H1 (cell line): ENCODE measurements at regions not wholly inside any gene's neighbourhood (a gene's known extent, or its start where the extent isn't known, plus 50 kb on each side); places are given as distances from the start of the nearest gene placed in this dataset.

Experiments
- CTCF ChIA-PET: fragments of 300-600 bp; sonication (Branson Sonifier 250); formaldehyde crosslinking; loops from one replicate; lab custom pipeline; 2021; ENCODE audit not compliant: partially characterized antibody; lab: Charles Lee
- POLR2A ChIA-PET: fragments of 300-600 bp; sonication (Branson Sonifier 250); formaldehyde crosslinking; loops from one replicate; lab custom pipeline; 2021; ENCODE audit warnings: inconsistent platforms; ENCODE audit not compliant: partially characterized antibody; lab: Charles Lee
- DNase-seq, 2 experiments: peaks; one replicate each; pipeline versions ENCODE4 v3.0.0 to v3.0.0-alpha.2; 2010 to 2022; ENCODE audit warnings: low spot score in 2 of 2, low read depth in 1 of 2, mixed read lengths in 1 of 2
- FAIRE-seq: peaks from 2 replicates; lab custom pipeline; 2011; peaks lifted over from hg19 to GRCh38; lab: Jason Lieb, UNC
- H2AFZ ChIP-seq: 2 replicates; pipeline ENCODE4 v1.8.1; 2012; ENCODE audit warnings: low read length, inconsistent platforms
- H2AK5ac ChIP-seq: 2 replicates; pipeline ENCODE4 v1.6.1; 2013; ENCODE audit warnings: low read depth, low read length
- H2BK120ac ChIP-seq: replicated peaks from 2 replicates; pipeline ENCODE3; 2013; ENCODE audit warnings: low read depth, low read length, inconsistent platforms
- H2BK12ac ChIP-seq: 2 replicates; pipeline ENCODE4 v1.6.1; 2013; ENCODE audit warnings: low read depth, low read length
- H2BK15ac ChIP-seq: 2 replicates; pipeline ENCODE4 v1.6.1; 2013; ENCODE audit warnings: low read length
- H2BK20ac ChIP-seq: 2 replicates; pipeline ENCODE4 v1.6.1; 2013; ENCODE audit warnings: low read length
- H2BK5ac ChIP-seq: 2 replicates; pipeline ENCODE4 v1.6.1; 2013; ENCODE audit warnings: low read depth, low read length
- H3K14ac ChIP-seq: 2 replicates; pipeline ENCODE4 v1.6.1; 2013; ENCODE audit warnings: inconsistent platforms; ENCODE audit not compliant: insufficient read length
- H3K18ac ChIP-seq: 2 replicates; pipeline ENCODE4 v1.6.1; 2013; ENCODE audit warnings: low read length; ENCODE audit errors: extremely low read depth
- H3K23ac ChIP-seq: 2 replicates; pipeline ENCODE4 v1.6.1; 2013; ENCODE audit warnings: inconsistent platforms; ENCODE audit not compliant: insufficient read length
- H3K23me2 ChIP-seq: 2 replicates; pipeline ENCODE4 v1.6.1; 2013; ENCODE audit warnings: low read depth, low read length
- H3K27ac ChIP-seq: 2 replicates; pipeline ENCODE4 v1.6.1; 2011; ENCODE audit warnings: low read depth, low read length, inconsistent platforms
- H3K27me3 ChIP-seq, 4 experiments: replicated peaks in 1 of 4; 1 replicate in 1 of 4; 2 replicates in 3 of 4; pipeline versions ENCODE4 v1.6.1 to v1.8.1; 2011 to 2013; ENCODE audit warnings: low read length in 3 of 4, mild to moderate bottlenecking in 3 of 4, inconsistent platforms in 2 of 4, mixed read lengths in 2 of 4, moderate library complexity in 1 of 4; ENCODE audit not compliant: control insufficient read depth in 3 of 4, insufficient read depth in 3 of 4; ENCODE audit errors: extremely low read depth in 1 of 4
- H3K36me3 ChIP-seq, 4 experiments: 2 replicates each; pipeline versions ENCODE4 v1.6.1 to v1.8.1; 2011 to 2013; ENCODE audit warnings: mild to moderate bottlenecking in 4 of 4, low read length in 3 of 4, moderate library complexity in 2 of 4, control low read depth in 1 of 4, inconsistent platforms in 1 of 4; ENCODE audit not compliant: insufficient read depth in 4 of 4, control insufficient read depth in 2 of 4
- H3K4ac ChIP-seq: replicated peaks from 2 replicates; pipeline ENCODE3; 2013; ENCODE audit warnings: low read length, low read depth, mixed read lengths, inconsistent platforms; ENCODE audit not compliant: insufficient read length
- H3K4me1 ChIP-seq, 4 experiments: replicated peaks in 1 of 4; 1 replicate in 1 of 4; 2 replicates in 3 of 4; pipeline versions ENCODE4 v1.6.1 to v1.8.1; 2011 to 2013; ENCODE audit warnings: low read length in 3 of 4, inconsistent platforms in 2 of 4, mixed read lengths in 1 of 4; ENCODE audit not compliant: insufficient read depth in 4 of 4, control insufficient read depth in 3 of 4
- H3K4me2 ChIP-seq, 2 experiments: 2 replicates each; pipeline versions ENCODE4 v1.6.1 to v1.8.1; 2011 to 2013; ENCODE audit warnings: low read depth in 2 of 2, low read length in 2 of 2, control low read depth in 1 of 2, inconsistent platforms in 1 of 2, mild to moderate bottlenecking in 1 of 2; ENCODE audit not compliant: insufficient read depth in 1 of 2
- H3K4me3 ChIP-seq, 4 experiments: fragments of 200-600, 300-600 bp in 1 of 4; sonication (generic), shearing (Covaris generic), sonication (Bioruptor Twin) in 1 of 4; 2 replicates each; pipeline versions ENCODE4 v1.5.1 to v1.8.1; 2011 to 2016; ENCODE audit warnings: low read length in 4 of 4, low read depth in 3 of 4, control low read depth in 2 of 4, inconsistent platforms in 2 of 4, mild to moderate bottlenecking in 2 of 4, mixed read lengths in 1 of 4, moderate library complexity in 1 of 4; ENCODE audit not compliant: insufficient read depth in 2 of 4; ENCODE audit errors: extremely low read depth in 1 of 4
- H3K56ac ChIP-seq: replicated peaks from 2 replicates; pipeline ENCODE3; 2013; ENCODE audit warnings: low read depth, mild to moderate bottlenecking, mixed read lengths, low read length, inconsistent platforms; ENCODE audit not compliant: insufficient read length
- H3K79me1 ChIP-seq: 2 replicates; pipeline ENCODE4 v1.6.1; 2013; ENCODE audit warnings: low read depth, low read length, control low read depth
- H3K79me2 ChIP-seq, 2 experiments: 2 replicates each; pipeline versions ENCODE4 v1.6.1 to v1.8.1; 2012 to 2013; ENCODE audit warnings: low read length in 2 of 2, mild to moderate bottlenecking in 2 of 2, inconsistent platforms in 1 of 2; ENCODE audit not compliant: insufficient read depth in 2 of 2, control insufficient read depth in 1 of 2
- H3K9ac ChIP-seq, 4 experiments: replicated peaks in 1 of 4; 1 replicate in 1 of 4; 2 replicates in 3 of 4; pipeline versions ENCODE4 v1.6.1 to v1.8.1; 2011 to 2013; ENCODE audit warnings: low read depth in 3 of 4, low read length in 3 of 4, control low read depth in 2 of 4, mild to moderate bottlenecking in 2 of 4, moderate library complexity in 2 of 4, inconsistent platforms in 1 of 4; ENCODE audit errors: extremely low read depth in 1 of 4
- H3K9me3 ChIP-seq, 2 experiments: 2 replicates each; pipeline versions ENCODE4 v1.6.1 to v1.8.1; 2012 to 2013; ENCODE audit warnings: mild to moderate bottlenecking in 2 of 2, moderate library complexity in 2 of 2, control low read depth in 1 of 2, inconsistent platforms in 1 of 2, low read depth in 1 of 2, low read length in 1 of 2, mixed read lengths in 1 of 2; ENCODE audit not compliant: insufficient read depth in 2 of 2
- H4K20me1 ChIP-seq, 2 experiments: replicated peaks in 1 of 2; 2 replicates each; pipeline versions ENCODE3 to v1.8.1; 2011 to 2013; ENCODE audit warnings: inconsistent platforms in 2 of 2, low read length in 2 of 2, mild to moderate bottlenecking in 1 of 2; ENCODE audit not compliant: insufficient read depth in 2 of 2, control insufficient read depth in 1 of 2
- H4K5ac ChIP-seq: 2 replicates; pipeline ENCODE4 v1.6.1; 2013; ENCODE audit warnings: low read length, low read depth, mixed read lengths, inconsistent platforms; ENCODE audit not compliant: insufficient read length
- H4K8ac ChIP-seq: 2 replicates; pipeline ENCODE4 v1.8.0; 2013; ENCODE audit warnings: mild to moderate bottlenecking, moderate library complexity, low read length, inconsistent platforms; ENCODE audit not compliant: insufficient read depth; ENCODE audit errors: extremely low read depth
- H4K91ac ChIP-seq: replicated peaks from 2 replicates; pipeline ENCODE3; 2013; ENCODE audit warnings: low read length, mixed read lengths, inconsistent platforms; ENCODE audit not compliant: insufficient read length
- ASH2L ChIP-seq: fragments of 200-600, 300-600 bp; sonication (generic); IDR thresholded peaks from one replicate; pipeline ENCODE4 v1.7.1; 2017; ENCODE audit warnings: low read length
- BCL11A ChIP-seq, 2 experiments: IDR thresholded peaks; one replicate each; pipeline ENCODE4 v1.6.1; 2011; ENCODE audit warnings: low read depth in 2 of 2, low read length in 2 of 2, mild to moderate bottlenecking in 2 of 2
- BRCA1 ChIP-seq: IDR thresholded peaks from 2 replicates; pipeline ENCODE4 v1.6.1; 2012; ENCODE audit warnings: low read depth, low read length, improper control_type of control experiment
- FOSL1 ChIP-seq: IDR thresholded peaks from 2 replicates; pipeline ENCODE4 v1.6.1; 2011; ENCODE audit warnings: mild to moderate bottlenecking, low read depth, low read length, moderate library complexity; ENCODE audit not compliant: insufficient read depth
- GTF2F1 ChIP-seq: IDR thresholded peaks from 2 replicates; pipeline ENCODE4 v1.6.1; 2012; ENCODE audit warnings: low read depth, low read length, improper control_type of control experiment, borderline replicate concordance
- HDAC2 ChIP-seq, 2 experiments: fragments of 300-600 bp in 1 of 2; sonication (generic) in 1 of 2; IDR thresholded peaks; 2 replicates each; pipeline ENCODE4 v1.6.1; 2011 to 2012; ENCODE audit warnings: low read depth in 2 of 2, low read length in 2 of 2, mild to moderate bottlenecking in 2 of 2, moderate library complexity in 2 of 2, borderline replicate concordance in 1 of 2, inconsistent platforms in 1 of 2
- JUND ChIP-seq: IDR thresholded peaks from 2 replicates; pipeline ENCODE4 v1.6.1; 2011; ENCODE audit warnings: mild to moderate bottlenecking, improper control_type of control experiment, low read length
- KDM4A ChIP-seq: IDR thresholded peaks from one replicate; pipeline ENCODE4 v1.7.1; 2012; ENCODE audit warnings: low read depth, mild to moderate bottlenecking, moderate library complexity, low read length, inconsistent platforms; ENCODE audit not compliant: severe bottlenecking
- POLR2A ChIP-seq, 2 experiments: IDR thresholded peaks; 1 replicate in 1 of 2; 2 replicates in 1 of 2; pipeline ENCODE4 v1.6.1; 2011; ENCODE audit warnings: low read depth in 2 of 2, low read length in 2 of 2, mild to moderate bottlenecking in 2 of 2; ENCODE audit errors: control extremely low read depth in 1 of 2
- POU5F1 ChIP-seq: IDR thresholded peaks from 2 replicates; pipeline ENCODE4 v1.6.1; 2011; ENCODE audit warnings: low read depth, mild to moderate bottlenecking, low read length, moderate library complexity
- SAP30 ChIP-seq: fragments of 300-600 bp; sonication (generic); IDR thresholded peaks from 2 replicates; pipeline ENCODE4 v1.7.1; 2012; ENCODE audit warnings: low read length, moderate library complexity, mild to moderate bottlenecking, inconsistent platforms; ENCODE audit not compliant: insufficient read depth, insufficient replicate concordance
- SP4 ChIP-seq: IDR thresholded peaks from 2 replicates; pipeline ENCODE4 v1.6.1; 2012; ENCODE audit warnings: low read length, inconsistent platforms
- YY1 ChIP-seq: IDR thresholded peaks from 2 replicates; pipeline ENCODE4 v1.6.1; 2011; ENCODE audit warnings: low read depth, mild to moderate bottlenecking, low read length
- WGBS, 2 experiments: shearing (Covaris generic) in 1 of 2; methylation state at CpG; one replicate each; pipeline versions ENCODE4 v1.1.6 to v1.1.7; 2013 to 2015; ENCODE audit warnings: low lambda C conversion rate in 2 of 2, mixed read lengths in 2 of 2, inconsistent platforms in 1 of 2, low coverage in 1 of 2, missing lambda C conversion rate in 1 of 2; ENCODE audit not compliant: insufficient replicate concordance in 2 of 2, insufficient coverage in 1 of 2, insufficient read length in 1 of 2; ENCODE audit errors: extremely low coverage in 1 of 2, missing lambda C conversion rate in 1 of 2; 5-methylcytosine and 5-hydroxymethylcytosine counted together

DNA sequence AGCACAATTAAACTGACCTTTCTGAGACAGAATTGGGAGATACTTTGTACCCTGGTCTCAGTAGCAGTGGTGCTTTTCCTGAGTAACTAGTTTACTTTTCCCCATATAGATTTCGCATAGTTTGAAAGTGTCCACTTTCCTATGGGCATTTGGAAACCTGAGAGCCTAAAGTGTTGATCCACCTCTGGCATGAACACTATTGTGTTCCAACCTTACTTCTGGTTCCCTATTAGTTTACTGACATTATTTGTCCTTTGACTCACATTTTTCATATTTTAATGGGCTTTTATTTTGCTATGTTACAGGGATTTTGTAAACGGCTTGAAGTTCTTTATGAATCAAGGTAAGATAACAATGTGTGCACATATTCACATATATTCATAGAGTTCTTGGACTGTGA, 103.7 kb downstream of the CBLL2 start:
- Histone ChIP-seq H3K27ac (no peak overlapping the region), H4K5ac (no peak overlapping the region), H3K4ac (no peak overlapping the region), H3K9me3 (no peaks in the 10 kb centered on the region), H3K4me2 (no peak overlapping the region), H2AK5ac (no peak overlapping the region), H2AFZ (no peak overlapping the region), H3K9ac (no peak overlapping the region), H2BK20ac (no peak overlapping the region), H3K14ac (no peak overlapping the region), H3K4me1 (no peaks in the 10 kb centered on the region), H3K27me3 (no peaks in the 10 kb centered on the region), H3K18ac (no peak overlapping the region), H3K4me3 (no peak overlapping the region), H3K36me3 (no peaks in the 10 kb centered on the region), H4K20me1 (no peaks in the 10 kb centered on the region), H2BK120ac (no peak overlapping the region), H4K8ac (no peak overlapping the region), H2BK5ac (no peak overlapping the region), H3K79me2 (no peaks in the 10 kb centered on the region), H3K56ac (no peak overlapping the region), H3K79me1 (no peaks in the 10 kb centered on the region), H3K23ac (no peak overlapping the region), H2BK12ac (no peak overlapping the region), H4K91ac (no peak overlapping the region), H2BK15ac (no peak overlapping the region), H3K23me2 (no peaks in the 10 kb centered on the region)
- CTCF ChIA-PET = no interaction called here
- POLR2A ChIA-PET = no interaction called here
- TF ChIP-seq GTF2F1 (no peak), BRCA1 (no peak), FOSL1 (no peak), ASH2L (no peak), KDM4A (no peak), POLR2A (IDR thresholded peaks at IDR 0.05; ENCODE audit: control extremely low read depth in 1 of 2, low read depth in 2 of 2, low read length in 2 of 2) (no peak), SP4 (no peak), HDAC2 (IDR thresholded peaks at IDR 0.05; ENCODE audit: borderline replicate concordance in 1 of 2, low read depth in 2 of 2, low read length in 2 of 2) (no peak), YY1 (no peak), POU5F1 (no peak), JUND (no peak), BCL11A (IDR thresholded peaks at IDR 0.05; ENCODE audit: low read depth in 2 of 2, low read length in 2 of 2) (no peak), SAP30 (no peak)
- DNase-seq = no peak
- 84% methylated on average over 2 of the region's 2 CpGs; no CpG with 5 or more reads in 1 of the 2 experiments for WGBS, 2 experiments
- FAIRE-seq = no peak
